H1 (cell line): ENCODE measurements at regions not wholly inside any gene's neighbourhood (a gene's known extent, or its start where the extent isn't known, plus 50 kb on each side); places are given as distances from the start of the nearest gene placed in this dataset.

Experiments used
- CTCF ChIA-PET: fragments of 300-600 bp; sonication (Branson Sonifier 250); formaldehyde crosslinking; loops from one replicate; lab custom pipeline; 2021; ENCODE audit not compliant: partially characterized antibody; lab: Charles Lee
- POLR2A ChIA-PET: fragments of 300-600 bp; sonication (Branson Sonifier 250); formaldehyde crosslinking; loops from one replicate; lab custom pipeline; 2021; ENCODE audit warnings: inconsistent platforms; ENCODE audit not compliant: partially characterized antibody; lab: Charles Lee
- DNase-seq, 2 experiments: peaks; one replicate each; pipeline versions ENCODE4 v3.0.0 to v3.0.0-alpha.2; 2010 to 2022; ENCODE audit warnings: low spot score in 2 of 2, low read depth in 1 of 2, mixed read lengths in 1 of 2
- FAIRE-seq: peaks from 2 replicates; lab custom pipeline; 2011; peaks lifted over from hg19 to GRCh38; lab: Jason Lieb, UNC
- H2AFZ ChIP-seq: 2 replicates; pipeline ENCODE4 v1.8.1; 2012; ENCODE audit warnings: low read length, inconsistent platforms
- H2AK5ac ChIP-seq: 2 replicates; pipeline ENCODE4 v1.6.1; 2013; ENCODE audit warnings: low read depth, low read length
- H2BK120ac ChIP-seq: replicated peaks from 2 replicates; pipeline ENCODE3; 2013; ENCODE audit warnings: low read depth, low read length, inconsistent platforms
- H2BK12ac ChIP-seq: 2 replicates; pipeline ENCODE4 v1.6.1; 2013; ENCODE audit warnings: low read depth, low read length
- H2BK15ac ChIP-seq: 2 replicates; pipeline ENCODE4 v1.6.1; 2013; ENCODE audit warnings: low read length
- H2BK20ac ChIP-seq: 2 replicates; pipeline ENCODE4 v1.6.1; 2013; ENCODE audit warnings: low read length
- H2BK5ac ChIP-seq: 2 replicates; pipeline ENCODE4 v1.6.1; 2013; ENCODE audit warnings: low read depth, low read length
- H3K14ac ChIP-seq: 2 replicates; pipeline ENCODE4 v1.6.1; 2013; ENCODE audit warnings: inconsistent platforms; ENCODE audit not compliant: insufficient read length
- H3K18ac ChIP-seq: 2 replicates; pipeline ENCODE4 v1.6.1; 2013; ENCODE audit warnings: low read length; ENCODE audit errors: extremely low read depth
- H3K23ac ChIP-seq: 2 replicates; pipeline ENCODE4 v1.6.1; 2013; ENCODE audit warnings: inconsistent platforms; ENCODE audit not compliant: insufficient read length
- H3K23me2 ChIP-seq: 2 replicates; pipeline ENCODE4 v1.6.1; 2013; ENCODE audit warnings: low read depth, low read length
- H3K27ac ChIP-seq: 2 replicates; pipeline ENCODE4 v1.6.1; 2011; ENCODE audit warnings: low read depth, low read length, inconsistent platforms
- H3K27me3 ChIP-seq, 4 experiments: replicated peaks in 1 of 4; 1 replicate in 1 of 4; 2 replicates in 3 of 4; pipeline versions ENCODE4 v1.6.1 to v1.8.1; 2011 to 2013; ENCODE audit warnings: low read length in 3 of 4, mild to moderate bottlenecking in 3 of 4, inconsistent platforms in 2 of 4, mixed read lengths in 2 of 4, moderate library complexity in 1 of 4; ENCODE audit not compliant: control insufficient read depth in 3 of 4, insufficient read depth in 3 of 4; ENCODE audit errors: extremely low read depth in 1 of 4
- H3K36me3 ChIP-seq, 4 experiments: 2 replicates each; pipeline versions ENCODE4 v1.6.1 to v1.8.1; 2011 to 2013; ENCODE audit warnings: mild to moderate bottlenecking in 4 of 4, low read length in 3 of 4, moderate library complexity in 2 of 4, control low read depth in 1 of 4, inconsistent platforms in 1 of 4; ENCODE audit not compliant: insufficient read depth in 4 of 4, control insufficient read depth in 2 of 4
- H3K4ac ChIP-seq: replicated peaks from 2 replicates; pipeline ENCODE3; 2013; ENCODE audit warnings: low read length, low read depth, mixed read lengths, inconsistent platforms; ENCODE audit not compliant: insufficient read length
- H3K4me1 ChIP-seq, 4 experiments: replicated peaks in 1 of 4; 1 replicate in 1 of 4; 2 replicates in 3 of 4; pipeline versions ENCODE4 v1.6.1 to v1.8.1; 2011 to 2013; ENCODE audit warnings: low read length in 3 of 4, inconsistent platforms in 2 of 4, mixed read lengths in 1 of 4; ENCODE audit not compliant: insufficient read depth in 4 of 4, control insufficient read depth in 3 of 4
- H3K4me2 ChIP-seq, 2 experiments: 2 replicates each; pipeline versions ENCODE4 v1.6.1 to v1.8.1; 2011 to 2013; ENCODE audit warnings: low read depth in 2 of 2, low read length in 2 of 2, control low read depth in 1 of 2, inconsistent platforms in 1 of 2, mild to moderate bottlenecking in 1 of 2; ENCODE audit not compliant: insufficient read depth in 1 of 2
- H3K4me3 ChIP-seq, 4 experiments: fragments of 200-600, 300-600 bp in 1 of 4; sonication (generic), shearing (Covaris generic), sonication (Bioruptor Twin) in 1 of 4; 2 replicates each; pipeline versions ENCODE4 v1.5.1 to v1.8.1; 2011 to 2016; ENCODE audit warnings: low read length in 4 of 4, low read depth in 3 of 4, control low read depth in 2 of 4, inconsistent platforms in 2 of 4, mild to moderate bottlenecking in 2 of 4, mixed read lengths in 1 of 4, moderate library complexity in 1 of 4; ENCODE audit not compliant: insufficient read depth in 2 of 4; ENCODE audit errors: extremely low read depth in 1 of 4
- H3K56ac ChIP-seq: replicated peaks from 2 replicates; pipeline ENCODE3; 2013; ENCODE audit warnings: low read depth, mild to moderate bottlenecking, mixed read lengths, low read length, inconsistent platforms; ENCODE audit not compliant: insufficient read length
- H3K79me1 ChIP-seq: 2 replicates; pipeline ENCODE4 v1.6.1; 2013; ENCODE audit warnings: low read depth, low read length, control low read depth
- H3K79me2 ChIP-seq, 2 experiments: 2 replicates each; pipeline versions ENCODE4 v1.6.1 to v1.8.1; 2012 to 2013; ENCODE audit warnings: low read length in 2 of 2, mild to moderate bottlenecking in 2 of 2, inconsistent platforms in 1 of 2; ENCODE audit not compliant: insufficient read depth in 2 of 2, control insufficient read depth in 1 of 2
- H3K9ac ChIP-seq, 4 experiments: replicated peaks in 1 of 4; 1 replicate in 1 of 4; 2 replicates in 3 of 4; pipeline versions ENCODE4 v1.6.1 to v1.8.1; 2011 to 2013; ENCODE audit warnings: low read depth in 3 of 4, low read length in 3 of 4, control low read depth in 2 of 4, mild to moderate bottlenecking in 2 of 4, moderate library complexity in 2 of 4, inconsistent platforms in 1 of 4; ENCODE audit errors: extremely low read depth in 1 of 4
- H3K9me3 ChIP-seq, 2 experiments: 2 replicates each; pipeline versions ENCODE4 v1.6.1 to v1.8.1; 2012 to 2013; ENCODE audit warnings: mild to moderate bottlenecking in 2 of 2, moderate library complexity in 2 of 2, control low read depth in 1 of 2, inconsistent platforms in 1 of 2, low read depth in 1 of 2, low read length in 1 of 2, mixed read lengths in 1 of 2; ENCODE audit not compliant: insufficient read depth in 2 of 2
- H4K20me1 ChIP-seq, 2 experiments: replicated peaks in 1 of 2; 2 replicates each; pipeline versions ENCODE3 to v1.8.1; 2011 to 2013; ENCODE audit warnings: inconsistent platforms in 2 of 2, low read length in 2 of 2, mild to moderate bottlenecking in 1 of 2; ENCODE audit not compliant: insufficient read depth in 2 of 2, control insufficient read depth in 1 of 2
- H4K5ac ChIP-seq: 2 replicates; pipeline ENCODE4 v1.6.1; 2013; ENCODE audit warnings: low read length, low read depth, mixed read lengths, inconsistent platforms; ENCODE audit not compliant: insufficient read length
- H4K8ac ChIP-seq: 2 replicates; pipeline ENCODE4 v1.8.0; 2013; ENCODE audit warnings: mild to moderate bottlenecking, moderate library complexity, low read length, inconsistent platforms; ENCODE audit not compliant: insufficient read depth; ENCODE audit errors: extremely low read depth
- H4K91ac ChIP-seq: replicated peaks from 2 replicates; pipeline ENCODE3; 2013; ENCODE audit warnings: low read length, mixed read lengths, inconsistent platforms; ENCODE audit not compliant: insufficient read length
- BCL11A ChIP-seq, 2 experiments: IDR thresholded peaks; one replicate each; pipeline ENCODE4 v1.6.1; 2011; ENCODE audit warnings: low read depth in 2 of 2, low read length in 2 of 2, mild to moderate bottlenecking in 2 of 2
- CREB1 ChIP-seq: IDR thresholded peaks from 2 replicates; pipeline ENCODE4 v1.6.1; 2012; ENCODE audit warnings: inconsistent platforms
- FOSL1 ChIP-seq: IDR thresholded peaks from 2 replicates; pipeline ENCODE4 v1.6.1; 2011; ENCODE audit warnings: mild to moderate bottlenecking, low read depth, low read length, moderate library complexity; ENCODE audit not compliant: insufficient read depth
- HDAC2 ChIP-seq, 2 experiments: fragments of 300-600 bp in 1 of 2; sonication (generic) in 1 of 2; IDR thresholded peaks; 2 replicates each; pipeline ENCODE4 v1.6.1; 2011 to 2012; ENCODE audit warnings: low read depth in 2 of 2, low read length in 2 of 2, mild to moderate bottlenecking in 2 of 2, moderate library complexity in 2 of 2, borderline replicate concordance in 1 of 2, inconsistent platforms in 1 of 2
- KDM1A ChIP-seq: fragments of 200-600, 300-600 bp; sonication (generic); IDR thresholded peaks from 2 replicates; pipeline ENCODE4 v1.7.1; 2016; ENCODE audit warnings: mild to moderate bottlenecking, low read length, borderline replicate concordance
- KDM4A ChIP-seq: IDR thresholded peaks from one replicate; pipeline ENCODE4 v1.7.1; 2012; ENCODE audit warnings: low read depth, mild to moderate bottlenecking, moderate library complexity, low read length, inconsistent platforms; ENCODE audit not compliant: severe bottlenecking
- PHF8 ChIP-seq: fragments of 200-600 bp; sonication (generic); conservative IDR thresholded peaks from 2 replicates; pipeline ENCODE4 v1.7.1; 2012; ENCODE audit warnings: low read depth, mild to moderate bottlenecking, inconsistent platforms, low read length, moderate library complexity
- POLR2A ChIP-seq, 2 experiments: IDR thresholded peaks; 1 replicate in 1 of 2; 2 replicates in 1 of 2; pipeline ENCODE4 v1.6.1; 2011; ENCODE audit warnings: low read depth in 2 of 2, low read length in 2 of 2, mild to moderate bottlenecking in 2 of 2; ENCODE audit errors: control extremely low read depth in 1 of 2
- RXRA ChIP-seq: IDR thresholded peaks from 2 replicates; pipeline ENCODE4 v1.6.1; 2011; ENCODE audit warnings: low read depth, mild to moderate bottlenecking, low read length, moderate library complexity; ENCODE audit not compliant: insufficient read depth
- SIX5 ChIP-seq: IDR thresholded peaks from 2 replicates; pipeline ENCODE4 v1.6.1; 2011; ENCODE audit warnings: mild to moderate bottlenecking, low read depth, low read length
- TBP ChIP-seq: IDR thresholded peaks from 2 replicates; pipeline ENCODE4 v1.6.1; 2011; ENCODE audit warnings: low read depth, low read length, improper control_type of control experiment
- TEAD4 ChIP-seq: IDR thresholded peaks from 2 replicates; pipeline ENCODE4 v1.6.1; 2012; ENCODE audit warnings: low read depth, low read length, inconsistent platforms, mixed read lengths
- YY1 ChIP-seq: IDR thresholded peaks from 2 replicates; pipeline ENCODE4 v1.6.1; 2011; ENCODE audit warnings: low read depth, mild to moderate bottlenecking, low read length
- WGBS, 2 experiments: shearing (Covaris generic) in 1 of 2; methylation state at CpG; one replicate each; pipeline versions ENCODE4 v1.1.6 to v1.1.7; 2013 to 2015; ENCODE audit warnings: low lambda C conversion rate in 2 of 2, mixed read lengths in 2 of 2, inconsistent platforms in 1 of 2, low coverage in 1 of 2, missing lambda C conversion rate in 1 of 2; ENCODE audit not compliant: insufficient replicate concordance in 2 of 2, insufficient coverage in 1 of 2, insufficient read length in 1 of 2; ENCODE audit errors: extremely low coverage in 1 of 2, missing lambda C conversion rate in 1 of 2; 5-methylcytosine and 5-hydroxymethylcytosine counted together

GRCh38 chr13:91269237-91269636 is 78.2 kb upstream of the MIR17HG start:
- Histone ChIP-seq H3K18ac (no peak overlapping the region), H3K23ac (no peak overlapping the region), H3K4me2 (no peak overlapping the region), H2BK120ac (no peak overlapping the region), H4K91ac (no peak overlapping the region), H2BK12ac (no peak overlapping the region), H3K79me2 (no peaks in the 10 kb centered on the region), H3K27me3 (no peaks in the 10 kb centered on the region), H2BK15ac (no peak overlapping the region), H3K56ac (no peak overlapping the region), H3K14ac (no peak overlapping the region), H4K5ac (no peak overlapping the region), H2AFZ (no peak overlapping the region), H3K4me1 (no peaks in the 10 kb centered on the region), H2BK20ac (no peak overlapping the region), H3K27ac (no peak overlapping the region), H3K4ac (no peak overlapping the region), H4K8ac (no peak overlapping the region), H2BK5ac (no peak overlapping the region), H3K36me3 (no peaks in the 10 kb centered on the region), H3K9me3 (no peaks in the 10 kb centered on the region; a peak in 1 of 4 replicates), H3K9ac (no peak overlapping the region), H2AK5ac (no peak overlapping the region), H3K79me1 (no peaks in the 10 kb centered on the region), H3K4me3 (no peak overlapping the region), H4K20me1 (no peaks in the 10 kb centered on the region), H3K23me2 (no peaks in the 10 kb centered on the region)
- 88% methylated on average over 1 of the region's 1 CpG; no CpG with 5 or more reads in 1 of the 2 experiments for WGBS, 2 experiments
- DNase-seq (no peak), FAIRE-seq (no peak)
- POLR2A ChIA-PET = no interaction called here
- CTCF ChIA-PET = no interaction called here
- TF ChIP-seq PHF8 = no peak
- no peak for TF ChIP-seq SIX5
- TF ChIP-seq POLR2A (IDR thresholded peaks at IDR 0.05; ENCODE audit: control extremely low read depth in 1 of 2, low read depth in 2 of 2, low read length in 2 of 2) = no peak
- TF ChIP-seq BCL11A (IDR thresholded peaks at IDR 0.05; ENCODE audit: low read depth in 2 of 2, low read length in 2 of 2) = no peak
- no peak for TF ChIP-seq FOSL1
- TF ChIP-seq RXRA = no peak
- TF ChIP-seq KDM1A = no peak
- no peak for TF ChIP-seq HDAC2 (IDR thresholded peaks at IDR 0.05; ENCODE audit: borderline replicate concordance in 1 of 2, low read depth in 2 of 2, low read length in 2 of 2)
- no peak for TF ChIP-seq YY1
- no peak for TF ChIP-seq KDM4A
- no peak for TF ChIP-seq TEAD4
- no peak for TF ChIP-seq CREB1
- TF ChIP-seq TBP = no peak
